Fibroblast of lung (primary cell): ENCODE measurements at regions not wholly inside any gene's neighbourhood (a gene's known extent, or its start where the extent isn't known, plus 50 kb on each side); places are given as distances from the start of the nearest gene placed in this dataset.

Experiments used
- EZH2 ChIP-seq: IDR thresholded peaks from 2 replicates; pipeline ENCODE4 v1.5.1; 2012; ENCODE audit warnings: low read length, control low read depth, mild to moderate bottlenecking; ENCODE audit errors: missing control alignments
- TF ChIP-seq, protein P1 (sequence below), 2 donors: IDR thresholded peaks in 1 of 2; conservative IDR thresholded peaks in 1 of 2; 1 replicate in 1 of 2; 2 replicates in 1 of 2; pipeline ENCODE4 v1.5.1; 2011 to 2012; ENCODE audit warnings: low read length in 2 of 2, control low read depth in 1 of 2, inconsistent platforms in 1 of 2, low read depth in 1 of 2, mild to moderate bottlenecking in 1 of 2

DNA sequence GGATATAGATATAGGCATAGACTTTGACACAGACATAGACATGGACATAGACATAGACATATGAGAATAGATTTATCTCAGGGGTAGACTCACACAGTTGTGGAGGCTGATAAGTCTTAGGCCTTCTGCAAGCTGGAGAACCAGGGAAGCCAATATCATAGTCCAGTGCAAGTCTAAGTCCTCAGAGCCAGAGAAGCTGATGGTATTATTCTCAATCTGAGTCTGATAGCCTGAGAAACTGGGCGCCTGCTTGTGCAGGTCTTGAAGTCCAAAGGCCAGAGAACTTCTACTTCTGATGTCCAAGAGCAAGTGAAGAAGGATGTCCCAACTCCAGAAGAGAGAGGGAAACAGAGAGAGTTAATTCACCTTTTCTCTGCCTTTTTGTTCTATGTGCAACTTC is 476.5 kb downstream of the SLC6A15 start:
- TF ChIP-seq, protein P1, sequence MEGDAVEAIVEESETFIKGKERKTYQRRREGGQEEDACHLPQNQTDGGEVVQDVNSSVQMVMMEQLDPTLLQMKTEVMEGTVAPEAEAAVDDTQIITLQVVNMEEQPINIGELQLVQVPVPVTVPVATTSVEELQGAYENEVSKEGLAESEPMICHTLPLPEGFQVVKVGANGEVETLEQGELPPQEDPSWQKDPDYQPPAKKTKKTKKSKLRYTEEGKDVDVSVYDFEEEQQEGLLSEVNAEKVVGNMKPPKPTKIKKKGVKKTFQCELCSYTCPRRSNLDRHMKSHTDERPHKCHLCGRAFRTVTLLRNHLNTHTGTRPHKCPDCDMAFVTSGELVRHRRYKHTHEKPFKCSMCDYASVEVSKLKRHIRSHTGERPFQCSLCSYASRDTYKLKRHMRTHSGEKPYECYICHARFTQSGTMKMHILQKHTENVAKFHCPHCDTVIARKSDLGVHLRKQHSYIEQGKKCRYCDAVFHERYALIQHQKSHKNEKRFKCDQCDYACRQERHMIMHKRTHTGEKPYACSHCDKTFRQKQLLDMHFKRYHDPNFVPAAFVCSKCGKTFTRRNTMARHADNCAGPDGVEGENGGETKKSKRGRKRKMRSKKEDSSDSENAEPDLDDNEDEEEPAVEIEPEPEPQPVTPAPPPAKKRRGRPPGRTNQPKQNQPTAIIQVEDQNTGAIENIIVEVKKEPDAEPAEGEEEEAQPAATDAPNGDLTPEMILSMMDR (conservative IDR thresholded peaks at IDR 0.05 in 1 of 2, IDR thresholded peaks at IDR 0.05 in 1 of 2; ENCODE audit: low read depth in 1 of 2, low read length in 2 of 2): no peak
- TF ChIP-seq EZH2: no peak
